ENCODE measurements at regions not wholly inside any gene's neighbourhood (a gene's known extent, or its start where the extent isn't known, plus 50 kb on each side); places are given as distances from the start of the nearest gene placed in this dataset.

DNA sequence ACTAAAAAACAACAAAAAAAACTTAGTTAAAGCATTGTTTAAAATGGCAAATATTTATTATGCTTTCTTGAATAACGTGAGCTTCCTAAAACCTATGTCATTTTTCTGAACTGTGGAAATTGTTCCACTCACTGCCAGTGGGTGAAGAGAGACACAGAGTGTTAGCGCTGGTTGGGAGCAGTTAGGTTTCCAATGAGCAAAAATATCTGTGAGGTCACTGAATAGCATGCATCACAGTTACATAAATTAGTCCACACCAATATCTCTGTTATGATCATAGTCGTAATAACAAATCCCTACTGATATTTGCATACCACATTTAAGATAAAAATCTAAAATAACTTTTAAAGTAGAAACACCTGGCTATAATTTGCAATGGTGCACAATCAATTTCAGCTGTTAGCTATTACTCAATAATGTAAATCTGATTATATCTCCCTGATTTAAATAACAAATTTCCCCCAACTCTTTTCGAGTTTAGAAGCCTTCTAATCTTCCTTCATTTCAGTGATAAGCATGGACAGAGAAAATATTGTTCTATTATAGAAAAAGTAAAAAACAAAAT, 1094.0 kb upstream of the KLHL29 start:
- in situ Hi-C loops (cut with HindIII; ENCODE audit: low pct_unique_long_range_greater_than_20kb, low sequenced_read_pairs) (no loop called here), intact Hi-C loops (cut with micrococcal nuclease; ENCODE audit: unreplicated experiment) (no loop called here)
- POLR2A ChIA-PET: no interaction called here
- no peak for DNase-seq (ENCODE audit: low read depth, low spot score)
- no TSS peak for BruUV-seq (replicated peaks)
- CTCF ChIA-PET: no interaction called here
- Histone ChIP-seq H3K9me3 (ENCODE audit: control insufficient read depth, insufficient read depth, low read depth, low read length) (no peaks in the 10 kb centered on the region), H3K27me3 (ENCODE audit: control insufficient read depth, insufficient read depth, low read length) (no peaks in the 10 kb centered on the region), H3K36me3 (ENCODE audit: control insufficient read depth, insufficient read depth, low read length) (no peaks in the 10 kb centered on the region), H3K27ac (ENCODE audit: low read length) (no peak overlapping the region), H3K4me3 (ENCODE audit: low read depth in 2 of 2, low read length in 2 of 2) (no peak overlapping the region), H3K4me1 (ENCODE audit: control insufficient read depth, insufficient read depth, low read length) (no peaks in the 10 kb centered on the region)
- no peak for TF ChIP-seq TCF7L2 (IDR thresholded peaks at IDR 0.05; ENCODE audit: low read depth, low read length)
- TF ChIP-seq SIN3A (IDR thresholded peaks at IDR 0.05; ENCODE audit: borderline replicate concordance, insufficient read depth, low read depth, low read length): no peak
- TF ChIP-seq, protein P1, sequence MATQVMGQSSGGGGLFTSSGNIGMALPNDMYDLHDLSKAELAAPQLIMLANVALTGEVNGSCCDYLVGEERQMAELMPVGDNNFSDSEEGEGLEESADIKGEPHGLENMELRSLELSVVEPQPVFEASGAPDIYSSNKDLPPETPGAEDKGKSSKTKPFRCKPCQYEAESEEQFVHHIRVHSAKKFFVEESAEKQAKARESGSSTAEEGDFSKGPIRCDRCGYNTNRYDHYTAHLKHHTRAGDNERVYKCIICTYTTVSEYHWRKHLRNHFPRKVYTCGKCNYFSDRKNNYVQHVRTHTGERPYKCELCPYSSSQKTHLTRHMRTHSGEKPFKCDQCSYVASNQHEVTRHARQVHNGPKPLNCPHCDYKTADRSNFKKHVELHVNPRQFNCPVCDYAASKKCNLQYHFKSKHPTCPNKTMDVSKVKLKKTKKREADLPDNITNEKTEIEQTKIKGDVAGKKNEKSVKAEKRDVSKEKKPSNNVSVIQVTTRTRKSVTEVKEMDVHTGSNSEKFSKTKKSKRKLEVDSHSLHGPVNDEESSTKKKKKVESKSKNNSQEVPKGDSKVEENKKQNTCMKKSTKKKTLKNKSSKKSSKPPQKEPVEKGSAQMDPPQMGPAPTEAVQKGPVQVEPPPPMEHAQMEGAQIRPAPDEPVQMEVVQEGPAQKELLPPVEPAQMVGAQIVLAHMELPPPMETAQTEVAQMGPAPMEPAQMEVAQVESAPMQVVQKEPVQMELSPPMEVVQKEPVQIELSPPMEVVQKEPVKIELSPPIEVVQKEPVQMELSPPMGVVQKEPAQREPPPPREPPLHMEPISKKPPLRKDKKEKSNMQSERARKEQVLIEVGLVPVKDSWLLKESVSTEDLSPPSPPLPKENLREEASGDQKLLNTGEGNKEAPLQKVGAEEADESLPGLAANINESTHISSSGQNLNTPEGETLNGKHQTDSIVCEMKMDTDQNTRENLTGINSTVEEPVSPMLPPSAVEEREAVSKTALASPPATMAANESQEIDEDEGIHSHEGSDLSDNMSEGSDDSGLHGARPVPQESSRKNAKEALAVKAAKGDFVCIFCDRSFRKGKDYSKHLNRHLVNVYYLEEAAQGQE (IDR thresholded peaks at IDR 0.05; ENCODE audit: insufficient read depth in 1 of 2, low read depth in 2 of 2, low read length in 1 of 2): no peak
- TF ChIP-seq, protein P2, sequence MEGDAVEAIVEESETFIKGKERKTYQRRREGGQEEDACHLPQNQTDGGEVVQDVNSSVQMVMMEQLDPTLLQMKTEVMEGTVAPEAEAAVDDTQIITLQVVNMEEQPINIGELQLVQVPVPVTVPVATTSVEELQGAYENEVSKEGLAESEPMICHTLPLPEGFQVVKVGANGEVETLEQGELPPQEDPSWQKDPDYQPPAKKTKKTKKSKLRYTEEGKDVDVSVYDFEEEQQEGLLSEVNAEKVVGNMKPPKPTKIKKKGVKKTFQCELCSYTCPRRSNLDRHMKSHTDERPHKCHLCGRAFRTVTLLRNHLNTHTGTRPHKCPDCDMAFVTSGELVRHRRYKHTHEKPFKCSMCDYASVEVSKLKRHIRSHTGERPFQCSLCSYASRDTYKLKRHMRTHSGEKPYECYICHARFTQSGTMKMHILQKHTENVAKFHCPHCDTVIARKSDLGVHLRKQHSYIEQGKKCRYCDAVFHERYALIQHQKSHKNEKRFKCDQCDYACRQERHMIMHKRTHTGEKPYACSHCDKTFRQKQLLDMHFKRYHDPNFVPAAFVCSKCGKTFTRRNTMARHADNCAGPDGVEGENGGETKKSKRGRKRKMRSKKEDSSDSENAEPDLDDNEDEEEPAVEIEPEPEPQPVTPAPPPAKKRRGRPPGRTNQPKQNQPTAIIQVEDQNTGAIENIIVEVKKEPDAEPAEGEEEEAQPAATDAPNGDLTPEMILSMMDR (IDR thresholded peaks at IDR 0.05): no peak
- no peak for TF ChIP-seq POLR2AphosphoS5 (IDR thresholded peaks at IDR 0.05; ENCODE audit: low read depth, low read length)
- no peak for ATAC-seq

DNA sequence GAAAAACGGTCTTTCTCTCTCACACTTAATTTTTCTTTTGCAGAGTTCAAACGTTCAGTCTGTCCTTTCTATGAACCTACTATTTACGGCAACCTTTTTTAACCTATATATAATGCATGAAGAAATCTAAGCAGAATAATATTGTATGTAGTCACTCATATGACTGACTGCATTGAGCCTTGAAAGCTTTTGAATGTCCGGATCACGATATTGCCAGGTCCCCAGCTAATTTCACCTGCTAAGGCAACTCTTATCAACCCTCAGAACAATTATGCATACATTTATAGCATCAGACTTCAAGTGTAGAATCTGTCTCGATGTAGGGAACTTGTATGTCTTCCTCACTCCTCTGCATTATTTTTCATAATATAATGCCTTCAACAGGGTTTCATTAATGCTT, 1083.8 kb upstream of the KLHL29 start:
- no peak overlapping the region for H3K4me3 ChIP-seq (ENCODE audit: low read depth in 2 of 2, low read length in 2 of 2)
- no peak for ATAC-seq
- intact Hi-C loops (cut with micrococcal nuclease; ENCODE audit: unreplicated experiment) (no loop called here), in situ Hi-C loops (cut with HindIII; ENCODE audit: low pct_unique_long_range_greater_than_20kb, low sequenced_read_pairs) (no loop called here)
- H3K36me3 ChIP-seq (ENCODE audit: control insufficient read depth, insufficient read depth, low read length): no peaks in the 10 kb centered on the region
- no TSS peak for BruUV-seq (replicated peaks)
- no peaks in the 10 kb centered on the region for H3K27me3 ChIP-seq (ENCODE audit: control insufficient read depth, insufficient read depth, low read length)
- H3K27ac ChIP-seq (ENCODE audit: low read length): no peak overlapping the region
- TF ChIP-seq SIN3A (IDR thresholded peaks at IDR 0.05; ENCODE audit: borderline replicate concordance, insufficient read depth, low read depth, low read length): no peak
- no peak for TF ChIP-seq TCF7L2 (IDR thresholded peaks at IDR 0.05; ENCODE audit: low read depth, low read length)
- no peak for TF ChIP-seq POLR2AphosphoS5 (IDR thresholded peaks at IDR 0.05; ENCODE audit: low read depth, low read length)
- TF ChIP-seq, protein P2 (IDR thresholded peaks at IDR 0.05): no peak
- TF ChIP-seq, protein P1 (IDR thresholded peaks at IDR 0.05; ENCODE audit: insufficient read depth in 1 of 2, low read depth in 2 of 2, low read length in 1 of 2): no peak
- CTCF ChIA-PET: no interaction called here
- no peaks in the 10 kb centered on the region for H3K4me1 ChIP-seq (ENCODE audit: control insufficient read depth, insufficient read depth, low read length)
- no peaks in the 10 kb centered on the region for H3K9me3 ChIP-seq (ENCODE audit: control insufficient read depth, insufficient read depth, low read depth, low read length)
- POLR2A ChIA-PET: no interaction called here
- DNase-seq (ENCODE audit: low read depth, low spot score): no peak

Data from Panc1 (cell line).